Astrocyte of the spinal cord (primary cell): ENCODE measurements at regions not wholly inside any gene's neighbourhood (a gene's known extent, or its start where the extent isn't known, plus 50 kb on each side); places are given as distances from the start of the nearest gene placed in this dataset.

Source experiments
- DNase-seq: peaks from one replicate; pipeline ENCODE4 v3.0.0; 2011; ENCODE audit warnings: low read depth, low spot score
- H3K4me3 ChIP-seq: 2 replicates; pipeline ENCODE4 v1.5.1; 2011; ENCODE audit warnings: low read depth, mild to moderate bottlenecking, low read length, moderate library complexity
- in situ Hi-C: cut with HindIII; loops from 2 replicates; pipeline ENCODE4 v1.10.0; 2017; ENCODE audit warnings: low sequenced_read_pairs
- TF ChIP-seq, protein P1 (sequence below): IDR thresholded peaks from 2 replicates; pipeline ENCODE4 v1.5.1; 2012; ENCODE audit warnings: low read depth, mild to moderate bottlenecking, low read length, inconsistent platforms

DNA sequence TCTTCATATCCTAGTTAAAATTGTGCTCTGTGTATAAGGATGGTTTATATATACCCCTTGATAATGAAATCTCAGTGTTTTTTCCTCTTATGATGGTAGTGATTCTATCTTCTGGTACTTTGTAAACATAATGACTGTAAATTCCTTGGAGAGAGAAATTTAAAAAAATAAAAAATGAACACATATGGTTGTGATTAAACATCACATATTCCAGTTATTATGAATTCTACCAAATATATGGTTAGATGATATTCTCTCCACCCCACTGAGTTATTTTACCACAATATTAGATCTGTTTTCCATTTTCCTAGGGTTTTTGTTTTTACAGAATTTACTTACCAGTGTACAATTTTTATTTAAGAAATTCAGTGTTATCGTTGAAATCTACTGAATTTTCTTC lies 481.9 kb upstream of the NOVA1 start:
- TF ChIP-seq, protein P1, sequence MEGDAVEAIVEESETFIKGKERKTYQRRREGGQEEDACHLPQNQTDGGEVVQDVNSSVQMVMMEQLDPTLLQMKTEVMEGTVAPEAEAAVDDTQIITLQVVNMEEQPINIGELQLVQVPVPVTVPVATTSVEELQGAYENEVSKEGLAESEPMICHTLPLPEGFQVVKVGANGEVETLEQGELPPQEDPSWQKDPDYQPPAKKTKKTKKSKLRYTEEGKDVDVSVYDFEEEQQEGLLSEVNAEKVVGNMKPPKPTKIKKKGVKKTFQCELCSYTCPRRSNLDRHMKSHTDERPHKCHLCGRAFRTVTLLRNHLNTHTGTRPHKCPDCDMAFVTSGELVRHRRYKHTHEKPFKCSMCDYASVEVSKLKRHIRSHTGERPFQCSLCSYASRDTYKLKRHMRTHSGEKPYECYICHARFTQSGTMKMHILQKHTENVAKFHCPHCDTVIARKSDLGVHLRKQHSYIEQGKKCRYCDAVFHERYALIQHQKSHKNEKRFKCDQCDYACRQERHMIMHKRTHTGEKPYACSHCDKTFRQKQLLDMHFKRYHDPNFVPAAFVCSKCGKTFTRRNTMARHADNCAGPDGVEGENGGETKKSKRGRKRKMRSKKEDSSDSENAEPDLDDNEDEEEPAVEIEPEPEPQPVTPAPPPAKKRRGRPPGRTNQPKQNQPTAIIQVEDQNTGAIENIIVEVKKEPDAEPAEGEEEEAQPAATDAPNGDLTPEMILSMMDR = no peak
- in situ Hi-C loops = no loop called here
- no peak for DNase-seq
- no peak overlapping the region for H3K4me3 ChIP-seq

DNA sequence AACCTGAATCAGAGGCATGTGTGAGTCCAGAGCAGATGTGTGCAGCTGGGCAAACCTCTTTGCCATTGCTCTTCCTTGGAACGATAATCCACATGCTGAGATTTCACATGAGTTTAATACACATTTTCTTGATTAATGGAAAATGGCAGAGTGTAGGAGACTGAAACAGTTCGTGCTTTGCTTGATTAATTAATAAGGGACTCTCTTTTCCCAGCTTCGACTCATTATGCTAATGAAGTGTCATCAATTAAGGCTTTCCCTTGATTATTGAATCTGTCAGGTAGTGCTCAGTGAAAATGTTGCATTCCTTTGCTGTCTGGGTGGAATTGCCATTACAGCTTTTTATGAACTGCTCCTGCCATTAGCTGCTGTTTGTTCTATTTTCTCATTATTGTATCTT lies 487.7 kb upstream of the NOVA1 start:
- in situ Hi-C loops = no loop called here
- no peak overlapping the region for H3K4me3 ChIP-seq
- TF ChIP-seq, protein P1 = no peak
- no peak for DNase-seq

DNA sequence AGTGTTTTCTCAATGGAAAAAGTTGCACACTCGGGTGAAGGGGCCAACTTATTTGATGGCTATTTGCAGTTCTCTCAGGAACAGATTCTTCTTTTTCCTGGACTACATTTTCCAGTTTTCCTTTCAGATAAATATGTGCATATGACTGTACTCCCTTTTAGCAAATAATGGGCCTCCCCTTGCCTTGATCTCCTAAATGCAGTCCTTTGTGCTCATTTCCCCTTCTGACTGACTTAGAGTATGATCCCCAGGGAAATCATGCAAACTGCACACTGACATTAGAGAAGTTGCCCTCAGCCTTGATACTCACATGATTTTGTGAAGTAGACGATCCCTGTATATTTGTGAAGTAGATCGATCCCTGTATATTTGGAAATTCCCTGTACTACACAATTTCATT lies 492.9 kb upstream of the NOVA1 start:
- DNase-seq = no peak
- in situ Hi-C loops = no loop called here

DNA sequence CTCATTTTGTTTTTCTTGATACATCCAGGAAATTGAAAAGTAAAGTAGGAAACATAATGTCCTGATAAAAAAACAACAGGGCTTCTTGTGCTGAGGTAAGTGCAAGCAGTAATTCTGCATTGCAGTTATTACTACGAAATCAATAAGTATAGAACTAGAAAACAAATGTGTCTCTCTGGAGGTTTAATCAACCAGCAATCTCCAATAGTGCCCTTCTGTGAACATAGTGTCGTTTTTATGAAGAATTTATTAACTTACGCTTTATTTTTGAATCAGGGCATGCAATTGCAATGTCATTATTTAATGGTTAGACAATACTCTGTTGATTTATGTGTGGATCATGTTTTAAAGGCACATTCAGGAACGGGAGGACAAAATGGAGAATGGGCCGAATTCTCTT lies 494.1 kb upstream of the NOVA1 start:
- no peak overlapping the region for H3K4me3 ChIP-seq
- in situ Hi-C loops = no loop called here
- TF ChIP-seq, protein P1 = no peak
- no peak for DNase-seq

More for the DNA sequence above, 492.9 kb upstream of the NOVA1 start:
- TF ChIP-seq, protein P1 = no peak
- H3K4me3 ChIP-seq = no peak overlapping the region

DNA sequence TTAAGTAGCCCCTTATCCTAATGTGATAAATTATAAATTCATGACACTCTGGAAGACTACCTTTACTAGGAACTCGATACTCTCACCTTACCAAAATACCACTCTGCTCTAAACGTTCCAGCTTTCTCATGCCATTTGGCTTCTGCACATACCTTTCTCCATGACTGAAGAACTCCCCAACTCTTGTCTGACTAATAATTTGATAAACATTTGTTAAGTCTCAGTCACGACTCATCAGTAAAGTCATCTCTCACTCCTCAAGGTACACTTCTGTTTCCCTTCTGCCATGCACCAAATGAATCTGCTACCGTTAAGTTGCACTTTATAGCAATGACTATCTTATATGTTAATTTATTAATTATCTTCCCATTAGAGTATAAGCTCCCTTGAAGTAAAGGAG lies 498.3 kb upstream of the NOVA1 start:
- in situ Hi-C loops = no loop called here
- TF ChIP-seq, protein P1 = no peak
- DNase-seq = no peak
- no peak overlapping the region for H3K4me3 ChIP-seq

DNA sequence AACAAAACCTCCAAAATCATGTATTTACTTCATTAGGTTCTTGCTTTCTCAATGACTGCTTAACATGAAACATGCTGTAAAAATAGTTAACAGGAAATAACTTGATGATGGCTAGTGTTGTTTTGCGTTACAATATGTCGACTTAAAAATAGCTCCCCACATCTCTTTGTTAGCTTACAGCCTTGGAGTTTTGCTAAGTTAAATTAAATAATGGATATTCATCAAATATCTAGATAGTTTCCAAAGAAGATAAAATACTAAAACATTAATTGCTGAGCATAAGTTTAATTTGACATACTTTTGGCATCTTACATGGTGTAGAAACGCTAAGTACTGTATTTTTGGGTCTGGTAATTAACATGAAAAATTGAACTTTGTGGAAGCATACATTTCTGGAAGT lies 500.6 kb upstream of the NOVA1 start:
- DNase-seq = no peak
- TF ChIP-seq, protein P1 = no peak
- H3K4me3 ChIP-seq = no peak overlapping the region
- in situ Hi-C loops = no loop called here

DNA sequence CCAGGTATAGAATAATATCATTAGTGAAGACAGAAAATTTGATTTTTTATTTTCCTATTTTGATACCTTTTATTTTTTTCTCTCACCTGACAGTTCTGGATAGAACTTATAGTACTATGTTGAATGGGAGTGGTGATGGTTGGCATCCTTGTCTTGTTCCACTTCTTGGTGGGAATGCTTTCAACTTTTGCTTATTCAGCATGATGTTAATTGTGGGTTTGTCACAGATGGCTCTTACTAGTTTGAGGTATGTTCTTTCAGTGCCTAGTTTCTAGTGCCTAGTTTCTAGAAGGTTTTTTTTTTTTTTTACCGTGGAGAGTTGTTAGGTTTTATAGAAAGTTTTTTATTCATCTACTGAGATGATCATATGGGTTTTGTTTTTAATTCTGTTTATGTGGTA lies 516.3 kb upstream of the NOVA1 start:
- TF ChIP-seq, protein P1 = no peak
- in situ Hi-C loops = no loop called here
- H3K4me3 ChIP-seq = no peak overlapping the region
- no peak for DNase-seq
